Type B pancreatic cell (in vitro differentiated cells): ENCODE measurements at regions not wholly inside any gene's neighbourhood (a gene's known extent, or its start where the extent isn't known, plus 50 kb on each side); places are given as distances from the start of the nearest gene placed in this dataset.

Source experiments
- DNase-seq: peaks from one replicate; pipeline ENCODE4 v3.0.0; 2021; ENCODE audit warnings: mixed read lengths; ENCODE audit not compliant: unreplicated experiment; ENCODE audit errors: extremely low spot score
- H3K27ac Mint-ChIP-seq: 2 replicates; pipeline ENCODE4 v1.8.0; 2021; ENCODE audit warnings: mild to moderate bottlenecking, mixed read lengths
- H3K27me3 Mint-ChIP-seq: 2 replicates; pipeline ENCODE4 v1.8.0; 2021; ENCODE audit warnings: mixed read lengths
- H3K36me3 Mint-ChIP-seq: 2 replicates; pipeline ENCODE4 v1.8.0; 2021; ENCODE audit warnings: mixed read lengths
- H3K4me1 Mint-ChIP-seq: one replicate; pipeline ENCODE4 v1.8.0; 2021; ENCODE audit warnings: mixed read lengths; ENCODE audit not compliant: unreplicated experiment
- H3K4me3 Mint-ChIP-seq: 2 replicates; pipeline ENCODE4 v1.8.0; 2021; ENCODE audit warnings: mild to moderate bottlenecking, mixed read lengths
- H3K9me3 Mint-ChIP-seq: 2 replicates; pipeline ENCODE4 v1.8.0; 2021; ENCODE audit warnings: mixed read lengths
- TF ChIP-seq, protein P1 (sequence below): fragments of 200-600 bp; sonication (generic); conservative IDR thresholded peaks from 2 replicates; pipeline ENCODE4 v1.5.0; 2021; ENCODE audit warnings: antibody characterized with exemption, mild to moderate bottlenecking

DNA sequence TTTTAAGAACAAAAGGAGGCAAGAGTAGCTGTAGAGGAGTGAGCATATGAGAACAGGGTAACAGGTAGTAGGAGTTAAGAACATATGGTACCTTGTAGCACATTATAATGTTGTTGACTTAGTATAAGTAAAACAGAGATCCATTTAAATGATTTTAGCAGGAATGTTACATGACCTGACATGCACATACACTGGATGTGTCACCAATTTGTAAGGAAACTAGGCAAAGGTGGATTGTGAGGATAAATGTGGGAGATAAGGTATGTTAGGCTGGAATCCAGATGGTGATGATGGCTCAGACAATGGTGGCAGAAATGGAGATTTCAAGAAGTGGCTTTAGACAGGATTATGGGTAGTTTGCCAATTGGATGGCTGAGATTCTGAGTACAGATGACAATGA is 443.1 kb upstream of the DAB2 start:
- Mint-ChIP-seq H3K4me1 (no peaks in the 10 kb centered on the region), H3K36me3 (no peaks in the 10 kb centered on the region), H3K9me3 (no peaks in the 10 kb centered on the region), H3K27me3 (no peaks in the 10 kb centered on the region), H3K4me3 (no peak overlapping the region), H3K27ac (no peak overlapping the region)
- TF ChIP-seq, protein P1, sequence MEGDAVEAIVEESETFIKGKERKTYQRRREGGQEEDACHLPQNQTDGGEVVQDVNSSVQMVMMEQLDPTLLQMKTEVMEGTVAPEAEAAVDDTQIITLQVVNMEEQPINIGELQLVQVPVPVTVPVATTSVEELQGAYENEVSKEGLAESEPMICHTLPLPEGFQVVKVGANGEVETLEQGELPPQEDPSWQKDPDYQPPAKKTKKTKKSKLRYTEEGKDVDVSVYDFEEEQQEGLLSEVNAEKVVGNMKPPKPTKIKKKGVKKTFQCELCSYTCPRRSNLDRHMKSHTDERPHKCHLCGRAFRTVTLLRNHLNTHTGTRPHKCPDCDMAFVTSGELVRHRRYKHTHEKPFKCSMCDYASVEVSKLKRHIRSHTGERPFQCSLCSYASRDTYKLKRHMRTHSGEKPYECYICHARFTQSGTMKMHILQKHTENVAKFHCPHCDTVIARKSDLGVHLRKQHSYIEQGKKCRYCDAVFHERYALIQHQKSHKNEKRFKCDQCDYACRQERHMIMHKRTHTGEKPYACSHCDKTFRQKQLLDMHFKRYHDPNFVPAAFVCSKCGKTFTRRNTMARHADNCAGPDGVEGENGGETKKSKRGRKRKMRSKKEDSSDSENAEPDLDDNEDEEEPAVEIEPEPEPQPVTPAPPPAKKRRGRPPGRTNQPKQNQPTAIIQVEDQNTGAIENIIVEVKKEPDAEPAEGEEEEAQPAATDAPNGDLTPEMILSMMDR = no peak
- DNase-seq = no peak

DNA sequence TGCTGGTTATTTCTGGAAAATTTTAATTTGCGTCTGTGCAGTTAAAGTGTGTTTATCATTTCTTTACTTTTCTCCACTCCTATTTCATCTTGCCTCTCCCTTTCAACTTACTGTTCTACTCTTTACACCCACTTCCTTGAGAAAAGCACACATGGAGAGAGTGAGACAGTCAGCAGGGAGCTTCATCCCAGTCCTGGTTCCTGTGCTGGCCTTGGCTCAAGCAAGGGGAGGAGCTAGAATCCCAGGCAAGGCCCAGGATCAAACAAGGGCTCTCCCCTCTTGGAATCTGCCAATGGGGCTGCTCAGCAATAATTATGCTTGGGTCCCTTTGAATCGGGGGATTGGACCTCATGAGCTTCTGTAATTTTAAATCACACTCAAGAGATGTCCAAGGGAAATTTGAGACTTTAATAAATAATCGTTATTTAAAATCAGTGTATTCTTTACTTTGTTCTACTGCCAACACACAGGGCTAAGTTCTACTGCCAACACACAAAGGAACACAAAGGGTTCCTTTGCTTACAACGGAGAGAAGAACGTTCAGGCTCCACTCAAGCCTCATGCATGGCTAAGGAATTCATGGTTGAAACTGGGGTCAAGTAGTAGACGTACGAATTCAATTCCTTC is 439.3 kb upstream of the DAB2 start:
- Mint-ChIP-seq H3K36me3 (no peaks in the 10 kb centered on the region), H3K4me1 (no peaks in the 10 kb centered on the region), H3K4me3 (no peak overlapping the region), H3K27ac (no peak overlapping the region), H3K27me3 (no peaks in the 10 kb centered on the region), H3K9me3 (no peaks in the 10 kb centered on the region)
- no peak for DNase-seq
- TF ChIP-seq, protein P1 = no peak

DNA sequence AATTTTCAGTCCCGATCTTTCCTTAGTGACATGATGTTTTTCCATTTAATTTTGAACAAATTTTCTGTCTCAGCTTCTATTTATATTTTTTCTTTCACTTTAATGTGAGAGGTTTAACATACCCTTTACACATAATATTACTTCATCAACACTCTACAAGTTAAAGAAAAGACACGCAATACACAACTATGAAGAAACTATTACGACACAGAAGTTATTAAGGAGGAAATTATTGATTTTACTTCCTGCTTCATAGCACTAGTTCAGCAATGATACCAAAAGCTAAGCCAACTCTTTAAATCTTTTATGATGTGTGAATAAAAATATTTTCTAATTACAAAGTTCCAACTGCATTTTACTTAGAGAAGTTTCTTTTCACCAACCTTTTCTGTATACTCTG is 432.3 kb upstream of the DAB2 start:
- H3K9me3 Mint-ChIP-seq = no peaks in the 10 kb centered on the region
- no peaks in the 10 kb centered on the region for H3K27me3 Mint-ChIP-seq
- no peak overlapping the region for H3K4me3 Mint-ChIP-seq
- H3K4me1 Mint-ChIP-seq = no peaks in the 10 kb centered on the region
- no peaks in the 10 kb centered on the region for H3K36me3 Mint-ChIP-seq
- no peak overlapping the region for H3K27ac Mint-ChIP-seq
- TF ChIP-seq, protein P1 = no peak
- no peak for DNase-seq

DNA sequence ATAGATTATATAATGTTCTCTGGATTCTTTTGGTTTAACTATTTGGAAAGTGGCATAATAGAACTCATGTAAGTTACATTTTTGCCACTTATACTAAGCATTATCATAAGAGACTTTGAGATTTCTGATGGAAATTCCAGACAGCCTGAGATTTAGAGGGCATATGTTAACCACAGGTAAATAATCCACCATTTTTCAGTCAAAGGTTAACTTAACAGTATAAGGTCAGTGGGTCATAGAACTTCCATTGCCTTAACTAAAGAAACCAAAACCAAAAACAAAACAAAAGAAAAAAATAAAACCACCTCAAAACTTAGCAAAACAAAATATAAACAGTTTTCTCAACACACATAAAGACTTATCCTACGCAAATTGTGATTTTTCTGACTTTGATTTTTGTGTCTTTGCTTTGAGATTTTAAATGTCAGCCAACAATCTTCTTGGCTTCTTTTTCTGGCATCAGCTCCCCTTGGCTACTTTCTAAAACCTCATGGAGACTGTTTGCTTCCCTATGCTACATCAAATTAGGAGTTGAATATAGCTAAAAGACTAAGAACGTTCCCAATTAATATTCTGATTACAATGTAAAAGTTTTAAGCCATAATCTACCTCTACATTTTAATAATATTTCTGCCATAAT is 430.1 kb upstream of the DAB2 start:
- Mint-ChIP-seq H3K27me3 (no peaks in the 10 kb centered on the region), H3K36me3 (no peaks in the 10 kb centered on the region), H3K4me1 (no peaks in the 10 kb centered on the region), H3K4me3 (no peak overlapping the region), H3K27ac (no peak overlapping the region), H3K9me3 (no peaks in the 10 kb centered on the region)
- DNase-seq = no peak
- TF ChIP-seq, protein P1 = no peak

DNA sequence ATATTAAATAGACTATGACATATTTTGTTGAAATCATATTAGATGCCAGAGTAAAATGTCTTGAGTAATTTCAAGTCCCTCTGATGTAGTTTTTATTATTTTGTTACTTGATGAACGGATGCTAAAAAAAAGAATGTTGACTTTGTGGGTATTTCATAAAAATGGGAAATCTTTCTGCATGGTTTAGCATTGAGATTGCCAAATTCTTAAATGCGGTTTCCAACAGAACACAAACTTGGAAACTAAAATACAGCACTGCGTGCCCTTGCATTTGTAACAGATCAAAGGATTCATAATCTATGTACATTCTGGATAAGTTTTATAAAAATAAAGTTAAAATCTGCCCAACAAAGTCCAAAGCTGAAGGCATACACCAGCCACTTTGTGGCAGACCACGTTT is 425.5 kb upstream of the DAB2 start:
- Mint-ChIP-seq H3K4me1 (no peaks in the 10 kb centered on the region), H3K9me3 (no peaks in the 10 kb centered on the region), H3K27me3 (no peaks in the 10 kb centered on the region), H3K4me3 (no peak overlapping the region), H3K36me3 (no peaks in the 10 kb centered on the region), H3K27ac (no peak overlapping the region)
- no peak for DNase-seq
- TF ChIP-seq, protein P1 = no peak
